ACC112 (cell line): ENCODE measurements at regions not wholly inside any gene's neighbourhood (a gene's known extent, or its start where the extent isn't known, plus 50 kb on each side); places are given as distances from the start of the nearest gene placed in this dataset.
"Not testable (repeated sequence)": the region's sequence is repeated elsewhere in the genome, so short reads cannot be mapped to it uniquely, and the experiment has no call there.

Experiments
- H2AFZ ChIP-seq: fragments of 200-600 bp; sonication (generic); one replicate; pipeline ENCODE4 v1.6.0; 2017; ENCODE audit warnings: antibody characterized with exemption, low read length; ENCODE audit not compliant: unreplicated experiment
- H3K27ac ChIP-seq: fragments of 200-600 bp; sonication (generic); 2 replicates; pipeline ENCODE4 v1.5.1; 2014; ENCODE audit warnings: low read depth, mild to moderate bottlenecking, antibody characterized with exemption, low read length, moderate library complexity
- H3K27me3 ChIP-seq: fragments of 200-600 bp; sonication (generic); 2 replicates; pipeline ENCODE4 v1.6.1; 2014; ENCODE audit warnings: mild to moderate bottlenecking, antibody characterized with exemption, low read length, moderate library complexity, mixed read lengths; ENCODE audit not compliant: insufficient read depth
- H3K36me3 ChIP-seq: fragments of 200-600 bp; sonication (generic); 2 replicates; pipeline ENCODE4 v1.6.1; 2016; ENCODE audit warnings: mild to moderate bottlenecking, antibody characterized with exemption, low read length, moderate library complexity, mixed read lengths; ENCODE audit not compliant: insufficient read depth
- H3K4me1 ChIP-seq: fragments of 200-600 bp; sonication (generic); one replicate; pipeline ENCODE4 v1.6.1; 2016; ENCODE audit warnings: low read length, mixed read lengths; ENCODE audit not compliant: insufficient read depth, unreplicated experiment, control insufficient read depth
- H3K4me3 ChIP-seq: fragments of 200-600 bp; sonication (generic); 2 replicates; pipeline ENCODE4 v1.5.1; 2014; ENCODE audit warnings: mild to moderate bottlenecking, low read depth, low read length
- H3K79me2 ChIP-seq: fragments of 200-600 bp; sonication (generic); one replicate; pipeline ENCODE4 v1.6.0; 2016; ENCODE audit warnings: low read length; ENCODE audit not compliant: control insufficient read depth, unreplicated experiment, insufficient read depth

- peak overlapping the region; percentile 39 for H3K27ac ChIP-seq
- H2AFZ ChIP-seq = no peak overlapping the region
- no peaks in the 10 kb centered on the region for H3K79me2 ChIP-seq
- H3K4me1 ChIP-seq = peaks cover 17% of the 10 kb centered on the region
- no peaks in the 10 kb centered on the region for H3K36me3 ChIP-seq
- no peaks in the 10 kb centered on the region for H3K27me3 ChIP-seq
- H3K4me3 ChIP-seq = peak overlapping the region; percentile 21; the same call in 1 of the 2 replicates
Observed at GRCh38 chrX:23503835-23504539, 163.3 kb upstream of the PRDX4 start.

GRCh38 chrX:23504540-23504884 lies 162.8 kb upstream of the PRDX4 start:
- no peak overlapping the region for H3K4me3 ChIP-seq
- no peaks in the 10 kb centered on the region for H3K36me3 ChIP-seq
- H3K27ac ChIP-seq = no peak overlapping the region; the same call in 1 of the 2 replicates
- no peaks in the 10 kb centered on the region for H3K79me2 ChIP-seq
- peaks cover 17% of the 10 kb centered on the region for H3K4me1 ChIP-seq
- no peaks in the 10 kb centered on the region for H3K27me3 ChIP-seq
- H2AFZ ChIP-seq = no peak overlapping the region

- H3K4me3 ChIP-seq = no peak overlapping the region
- H2AFZ ChIP-seq = no peak overlapping the region
- H3K27ac ChIP-seq = no peak overlapping the region; the same call in 1 of the 2 replicates
- H3K27me3 ChIP-seq = no peaks in the 10 kb centered on the region
- H3K4me1 ChIP-seq = peaks cover 17% of the 10 kb centered on the region
- no peaks in the 10 kb centered on the region for H3K79me2 ChIP-seq
- no peaks in the 10 kb centered on the region for H3K36me3 ChIP-seq
Observed at GRCh38 chrX:23504895-23505294, 162.4 kb upstream of the PRDX4 start.

DNA sequence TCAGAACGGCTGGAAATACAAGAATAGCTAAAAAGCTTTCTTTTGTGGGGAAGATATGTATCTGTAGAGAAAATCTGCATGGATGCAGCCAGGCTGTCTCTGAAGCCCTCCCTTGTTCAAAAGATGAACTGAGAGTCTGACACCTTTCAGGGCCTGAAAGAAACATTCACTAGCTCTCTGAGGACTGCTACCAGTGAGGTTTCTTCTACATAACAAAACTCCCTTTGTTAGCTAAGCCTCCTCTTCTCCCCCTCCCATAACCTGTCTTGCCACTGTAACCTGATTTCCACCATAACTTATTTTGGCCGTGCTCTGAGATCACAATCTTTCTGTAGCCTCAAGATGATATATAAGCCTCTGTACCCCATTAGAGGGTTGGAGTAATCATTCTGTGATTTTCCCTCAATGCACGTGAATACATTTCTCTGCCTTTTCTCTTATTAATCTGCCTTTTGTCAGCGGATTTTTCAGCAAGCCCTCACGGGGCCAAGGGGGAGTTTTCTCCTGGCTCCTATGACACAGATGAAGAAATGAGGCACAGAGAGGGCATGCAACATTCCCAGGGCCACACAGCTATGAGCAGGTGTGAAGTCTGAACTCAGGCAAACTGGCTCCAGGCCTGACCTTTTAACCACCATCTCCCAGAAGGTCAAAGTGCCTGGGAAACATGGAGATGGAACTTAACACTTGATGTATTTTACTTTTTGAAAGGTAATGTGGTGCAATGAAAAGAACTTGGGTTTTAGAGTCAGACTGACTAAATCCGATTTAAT lies 161.6 kb upstream of the PRDX4 start:
- Histone ChIP-seq H3K27ac (no peak overlapping the region), H3K27me3 (no peaks in the 10 kb centered on the region; the same call in 1 of the 2 replicates), H3K79me2 (no peaks in the 10 kb centered on the region), H3K4me1 (peaks cover 17% of the 10 kb centered on the region), H3K4me3 (no peak overlapping the region), H2AFZ (no peak overlapping the region), H3K36me3 (no peaks in the 10 kb centered on the region)

GRCh38 chrX:23509256-23509655 lies 158.0 kb upstream of the PRDX4 start:
- no peak overlapping the region for H2AFZ ChIP-seq
- H3K27ac ChIP-seq = no peak overlapping the region
- H3K79me2 ChIP-seq = no peaks in the 10 kb centered on the region
- no peak overlapping the region for H3K4me3 ChIP-seq
- H3K27me3 ChIP-seq = peaks cover 3% of the 10 kb centered on the region; the same call in 1 of the 2 replicates
- peaks cover 9% of the 10 kb centered on the region for H3K4me1 ChIP-seq
- no peaks in the 10 kb centered on the region for H3K36me3 ChIP-seq

DNA sequence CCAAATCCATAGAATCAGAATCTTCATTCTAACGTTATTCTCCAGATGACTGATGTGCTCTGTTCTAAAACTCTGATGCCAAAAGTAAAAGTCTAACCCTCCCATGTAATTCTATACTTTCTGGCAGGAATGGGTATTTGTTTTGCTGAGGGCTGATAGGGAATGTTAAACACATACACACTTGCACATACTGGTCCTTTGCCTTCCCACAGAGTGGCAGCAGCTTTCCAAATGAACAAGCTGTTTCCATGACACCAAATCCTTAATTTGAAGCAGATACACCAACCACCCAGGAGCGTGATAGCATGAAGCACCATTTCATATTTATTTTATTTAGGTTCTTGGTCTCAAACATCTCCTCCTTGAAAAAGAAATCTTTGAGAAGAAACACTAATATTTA lies 155.5 kb upstream of the PRDX4 start:
- peaks cover 6% of the 10 kb centered on the region; the same call in 1 of the 2 replicates for H3K27me3 ChIP-seq
- H3K4me3 ChIP-seq = no peak overlapping the region
- no peaks in the 10 kb centered on the region for H3K36me3 ChIP-seq
- no peaks in the 10 kb centered on the region for H3K79me2 ChIP-seq
- H3K4me1 ChIP-seq = no peaks in the 10 kb centered on the region
- no peak overlapping the region for H3K27ac ChIP-seq
- H2AFZ ChIP-seq = no peak overlapping the region

DNA sequence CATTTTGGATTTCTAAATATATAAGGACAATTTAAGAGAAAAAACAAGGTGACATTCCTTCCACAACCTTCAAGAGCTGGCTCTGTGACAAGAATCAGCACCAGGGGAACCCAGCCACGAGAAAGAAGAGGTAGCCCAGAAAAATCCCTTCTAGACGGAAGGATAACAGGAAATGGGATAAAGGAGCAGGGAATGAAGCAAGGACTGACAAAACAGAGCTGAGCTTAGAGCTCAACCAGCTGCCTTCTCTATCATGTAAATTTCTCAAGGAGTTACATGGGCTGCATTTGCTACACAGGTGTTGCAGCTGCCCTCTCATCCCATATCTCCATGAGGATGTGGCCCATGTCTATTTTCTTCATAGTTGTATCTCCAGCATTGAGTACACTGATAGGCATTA lies 154.2 kb upstream of the PRDX4 start:
- no peak overlapping the region for H2AFZ ChIP-seq
- peaks cover 6% of the 10 kb centered on the region; the same call in 1 of the 2 replicates for H3K27me3 ChIP-seq
- no peaks in the 10 kb centered on the region for H3K36me3 ChIP-seq
- no peak overlapping the region for H3K4me3 ChIP-seq
- no peaks in the 10 kb centered on the region for H3K79me2 ChIP-seq
- no peaks in the 10 kb centered on the region for H3K4me1 ChIP-seq
- no peak overlapping the region for H3K27ac ChIP-seq

GRCh38 chrX:23514082-23514481 lies 153.2 kb upstream of the PRDX4 start:
- Histone ChIP-seq H3K4me3 (no peak overlapping the region), H3K79me2 (no peaks in the 10 kb centered on the region), H3K27ac (no peak overlapping the region), H3K4me1 (no peaks in the 10 kb centered on the region), H3K36me3 (no peaks in the 10 kb centered on the region), H3K27me3 (peaks cover 6% of the 10 kb centered on the region; the same call in 1 of the 2 replicates), H2AFZ (no peak overlapping the region)

DNA sequence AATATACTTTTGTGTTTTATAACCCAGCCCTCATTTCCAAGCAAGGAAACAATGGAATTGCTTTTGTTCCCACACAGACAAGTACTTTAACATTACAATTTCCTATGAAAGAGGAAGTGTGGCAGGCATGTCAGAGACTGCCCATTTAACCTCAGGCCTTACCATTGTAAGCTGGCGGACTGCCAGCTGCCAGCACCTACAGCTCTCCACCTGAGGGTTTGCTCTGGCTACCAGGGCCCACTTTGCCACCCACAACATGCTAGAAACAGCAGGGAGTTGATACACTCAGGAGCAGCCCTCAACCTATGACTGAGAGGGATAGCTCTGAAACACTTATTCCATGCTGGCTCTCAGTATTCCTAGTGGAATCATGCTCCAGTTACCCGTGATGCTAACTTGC lies 152.3 kb upstream of the PRDX4 start:
- Histone ChIP-seq H3K79me2 (no peaks in the 10 kb centered on the region), H3K4me3 (no peak overlapping the region), H3K4me1 (no peaks in the 10 kb centered on the region), H3K27ac (no peak overlapping the region), H2AFZ (no peak overlapping the region), H3K36me3 (no peaks in the 10 kb centered on the region), H3K27me3 (peaks cover 6% of the 10 kb centered on the region; the same call in 1 of the 2 replicates)

DNA sequence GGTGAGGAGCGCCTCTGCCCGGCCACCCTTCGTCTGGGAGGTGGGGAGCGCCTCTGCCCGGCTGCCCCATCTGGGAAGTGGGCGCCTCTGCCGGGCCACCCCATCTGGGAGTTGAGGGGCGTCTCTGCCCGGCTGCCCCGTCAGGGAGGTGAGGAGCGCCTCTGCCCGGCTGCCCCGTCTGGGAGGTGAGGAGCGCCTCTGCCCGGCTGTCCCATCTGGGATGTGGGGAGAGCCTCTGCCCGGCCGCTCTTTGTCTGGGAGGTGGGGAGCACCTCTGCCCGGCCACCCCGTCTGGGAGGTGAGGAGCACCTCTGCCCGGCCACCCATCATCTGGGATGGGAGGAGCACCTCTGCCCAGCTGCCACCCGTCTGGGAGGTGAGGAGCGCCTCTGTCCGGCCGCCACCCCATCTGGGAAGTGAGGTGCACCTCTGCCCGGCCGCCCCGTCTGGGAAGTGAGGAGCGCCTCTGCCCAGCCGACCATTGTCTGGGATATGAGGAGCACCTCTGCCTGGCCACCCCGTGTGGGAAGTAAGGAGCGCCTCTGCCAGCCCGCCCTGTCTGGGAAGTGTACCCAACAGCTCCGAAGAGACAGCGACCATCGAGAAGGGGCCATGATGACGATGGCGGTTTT lies 144.2 kb upstream of the PRDX4 start:
- H3K27ac ChIP-seq, H3K4me3 ChIP-seq, H3K79me2 ChIP-seq, H2AFZ ChIP-seq, H3K4me1 ChIP-seq, H3K27me3 ChIP-seq, H3K36me3 ChIP-seq: not testable (repeated sequence)
